ENCODE measurements at regions not wholly inside any gene's neighbourhood (a gene's known extent, or its start where the extent isn't known, plus 50 kb on each side); places are given as distances from the start of the nearest gene placed in this dataset.

DNA sequence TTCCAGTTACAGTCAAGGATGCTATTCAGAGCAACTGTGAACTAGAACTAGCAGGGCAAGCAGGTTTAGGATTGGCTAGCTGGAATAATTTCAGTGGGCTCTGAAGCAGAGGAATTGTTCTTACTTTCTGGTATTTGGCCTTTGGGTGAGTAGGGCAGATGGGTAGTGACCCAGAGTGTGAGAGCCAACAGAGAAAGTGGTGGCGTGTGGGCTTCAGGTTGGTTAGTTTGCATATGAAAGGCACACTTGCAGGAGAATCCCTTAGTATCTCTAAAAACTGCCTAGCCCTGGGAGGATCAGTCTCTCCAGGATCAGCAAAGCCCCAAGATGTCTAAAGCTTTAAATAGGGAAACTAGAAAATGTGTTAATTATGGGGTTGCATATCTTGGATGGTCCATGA, 67.6 kb upstream of the LRRC8B start:
- TF ChIP-seq CTCF (conservative IDR thresholded peaks at IDR 0.05; ENCODE audit: low read depth, low read length) (no peak), RCOR1 (IDR thresholded peaks at IDR 0.05; ENCODE audit: insufficient replicate concordance, low read length) (no peak), MXI1 (IDR thresholded peaks at IDR 0.05; ENCODE audit: borderline replicate concordance, low read depth, low read length) (no peak), SMC3 (IDR thresholded peaks at IDR 0.05; ENCODE audit: low read depth, low read length) (no peak), POLR2A (IDR thresholded peaks at IDR 0.05; ENCODE audit: low read depth, low read length) (no peak)
- TF ChIP-seq, protein P1, sequence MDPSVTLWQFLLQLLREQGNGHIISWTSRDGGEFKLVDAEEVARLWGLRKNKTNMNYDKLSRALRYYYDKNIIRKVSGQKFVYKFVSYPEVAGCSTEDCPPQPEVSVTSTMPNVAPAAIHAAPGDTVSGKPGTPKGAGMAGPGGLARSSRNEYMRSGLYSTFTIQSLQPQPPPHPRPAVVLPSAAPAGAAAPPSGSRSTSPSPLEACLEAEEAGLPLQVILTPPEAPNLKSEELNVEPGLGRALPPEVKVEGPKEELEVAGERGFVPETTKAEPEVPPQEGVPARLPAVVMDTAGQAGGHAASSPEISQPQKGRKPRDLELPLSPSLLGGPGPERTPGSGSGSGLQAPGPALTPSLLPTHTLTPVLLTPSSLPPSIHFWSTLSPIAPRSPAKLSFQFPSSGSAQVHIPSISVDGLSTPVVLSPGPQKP (IDR thresholded peaks at IDR 0.05; ENCODE audit: borderline replicate concordance, low read depth, low read length): no peak
